Fibroblast of lung (primary cell): ENCODE measurements at regions not wholly inside any gene's neighbourhood (a gene's known extent, or its start where the extent isn't known, plus 50 kb on each side); places are given as distances from the start of the nearest gene placed in this dataset.
A peak's percentile ranks its signal among the peaks of the same experiment; 100 is the strongest.
"Not testable (repeated sequence)": the region's sequence is repeated elsewhere in the genome, so short reads cannot be mapped to it uniquely, and the experiment has no call there.

ENCODE experiments used
- DNase-seq, 2 donors: peaks; one replicate each; pipeline versions ENCODE4 v3.0.0 to v3.0.0-alpha.2; 2010; ENCODE audit warnings: low read depth in 2 of 2
- H2AFZ ChIP-seq: 2 replicates; pipeline ENCODE4 v1.5.1; 2012; ENCODE audit warnings: low read length, control low read depth, inconsistent platforms
- H3K27ac ChIP-seq: 2 replicates; pipeline ENCODE4 v1.5.1; 2011; ENCODE audit warnings: low read length, control low read depth; ENCODE audit not compliant: insufficient read depth
- H3K27me3 ChIP-seq: 2 replicates; pipeline ENCODE4 v1.5.1; 2011; ENCODE audit warnings: mild to moderate bottlenecking, low read length; ENCODE audit not compliant: control insufficient read depth, insufficient read depth
- H3K36me3 ChIP-seq: 2 replicates; pipeline ENCODE4 v1.5.1; 2011; ENCODE audit warnings: low read length; ENCODE audit not compliant: control insufficient read depth, insufficient read depth
- H3K4me1 ChIP-seq: 2 replicates; pipeline ENCODE4 v1.5.1; 2011; ENCODE audit warnings: low read length; ENCODE audit not compliant: control insufficient read depth, insufficient read depth; ENCODE audit errors: extremely low read depth
- H3K4me2 ChIP-seq: 2 replicates; pipeline ENCODE4 v1.5.1; 2011; ENCODE audit warnings: low read length, control low read depth; ENCODE audit not compliant: insufficient read depth; ENCODE audit errors: extremely low read depth
- H3K4me3 ChIP-seq, 4 experiments: fragments of 200-600 bp in 1 of 4; sonication (generic) in 1 of 4; replicated peaks in 1 of 4; 2 replicates each; pipeline ENCODE4 v1.5.1; 2011 to 2016; ENCODE audit warnings: low read length in 4 of 4, low read depth in 3 of 4, mild to moderate bottlenecking in 3 of 4, control low read depth in 2 of 4, inconsistent platforms in 1 of 4, mixed read lengths in 1 of 4; ENCODE audit not compliant: insufficient read depth in 1 of 4; ENCODE audit errors: control extremely low read depth in 1 of 4
- H3K79me2 ChIP-seq: 2 replicates; pipeline ENCODE4 v1.5.1; 2012; ENCODE audit warnings: mild to moderate bottlenecking, low read length, inconsistent platforms; ENCODE audit not compliant: control insufficient read depth, insufficient read depth
- H3K9ac ChIP-seq: 2 replicates; pipeline ENCODE4 v1.5.1; 2011; ENCODE audit warnings: mild to moderate bottlenecking, low read length, control low read depth; ENCODE audit not compliant: insufficient read depth
- H3K9me3 ChIP-seq: 2 replicates; pipeline ENCODE4 v1.5.1; 2012; ENCODE audit warnings: low read depth, low read length; ENCODE audit not compliant: control insufficient read depth, insufficient read depth
- H4K20me1 ChIP-seq: 2 replicates; pipeline ENCODE4 v1.5.1; 2011; ENCODE audit warnings: low read length; ENCODE audit not compliant: control insufficient read depth, insufficient read depth; ENCODE audit errors: extremely low read depth
- CTCF ChIP-seq, 2 donors: IDR thresholded peaks in 1 of 2; conservative IDR thresholded peaks in 1 of 2; 1 replicate in 1 of 2; 2 replicates in 1 of 2; pipeline ENCODE4 v1.5.1; 2011 to 2012; ENCODE audit warnings: low read length in 2 of 2, control low read depth in 1 of 2, inconsistent platforms in 1 of 2, low read depth in 1 of 2, mild to moderate bottlenecking in 1 of 2
- EZH2 ChIP-seq: IDR thresholded peaks from 2 replicates; pipeline ENCODE4 v1.5.1; 2012; ENCODE audit warnings: low read length, control low read depth, mild to moderate bottlenecking; ENCODE audit errors: missing control alignments

GRCh38 chr15:31223478-31224350 is 102.9 kb upstream of the KLF13 start:
- Histone ChIP-seq H3K27me3 (no peaks in the 10 kb centered on the region), H2AFZ (peak overlapping the region; percentile 59), H3K4me1 (peaks cover 6% of the 10 kb centered on the region), H3K9me3 (no peaks in the 10 kb centered on the region), H3K9ac (peak overlapping the region; percentile 13), H3K4me3 (peak overlapping the region in 2 of 4 experiments; percentile 12 to 20), H3K36me3 (no peaks in the 10 kb centered on the region), H3K4me2 (peak overlapping the region; percentile 54), H3K79me2 (no peaks in the 10 kb centered on the region), H4K20me1 (no peaks in the 10 kb centered on the region), H3K27ac (no peak overlapping the region)
- DNase-seq, result peak in 1 of 2 donors; percentile 6
- TF ChIP-seq CTCF (conservative IDR thresholded peaks at IDR 0.05 in 1 of 2, IDR thresholded peaks at IDR 0.05 in 1 of 2; ENCODE audit: low read depth in 1 of 2, low read length in 2 of 2) (no peak), EZH2 (no peak)

DNA sequence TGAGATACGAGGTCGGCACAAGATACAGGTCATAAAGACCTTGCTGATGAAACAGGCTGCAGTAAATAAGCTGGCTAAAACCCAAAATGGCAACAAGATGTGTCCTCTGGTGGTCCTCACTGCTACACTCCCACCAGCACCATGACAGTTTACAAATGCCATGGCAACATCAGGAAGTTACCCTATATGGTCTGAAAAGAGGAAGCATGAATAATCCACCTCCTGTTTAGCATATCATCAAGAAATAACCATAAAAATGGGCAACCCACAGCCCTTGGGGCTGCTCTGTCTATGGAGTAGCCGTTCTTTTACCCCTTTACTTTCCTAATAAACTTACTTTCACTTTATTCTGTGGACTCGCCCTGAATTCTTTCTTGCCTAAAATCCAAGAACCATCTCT is 102.0 kb upstream of the KLF13 start:
- H3K4me2 ChIP-seq, result peak overlapping the region; percentile 17
- H3K36me3 ChIP-seq, H3K4me3 ChIP-seq, DNase-seq, H3K79me2 ChIP-seq, H3K4me1 ChIP-seq, H3K9me3 ChIP-seq, H3K27me3 ChIP-seq, H3K9ac ChIP-seq, H3K27ac ChIP-seq, H2AFZ ChIP-seq, H4K20me1 ChIP-seq: not testable (repeated sequence)

DNA sequence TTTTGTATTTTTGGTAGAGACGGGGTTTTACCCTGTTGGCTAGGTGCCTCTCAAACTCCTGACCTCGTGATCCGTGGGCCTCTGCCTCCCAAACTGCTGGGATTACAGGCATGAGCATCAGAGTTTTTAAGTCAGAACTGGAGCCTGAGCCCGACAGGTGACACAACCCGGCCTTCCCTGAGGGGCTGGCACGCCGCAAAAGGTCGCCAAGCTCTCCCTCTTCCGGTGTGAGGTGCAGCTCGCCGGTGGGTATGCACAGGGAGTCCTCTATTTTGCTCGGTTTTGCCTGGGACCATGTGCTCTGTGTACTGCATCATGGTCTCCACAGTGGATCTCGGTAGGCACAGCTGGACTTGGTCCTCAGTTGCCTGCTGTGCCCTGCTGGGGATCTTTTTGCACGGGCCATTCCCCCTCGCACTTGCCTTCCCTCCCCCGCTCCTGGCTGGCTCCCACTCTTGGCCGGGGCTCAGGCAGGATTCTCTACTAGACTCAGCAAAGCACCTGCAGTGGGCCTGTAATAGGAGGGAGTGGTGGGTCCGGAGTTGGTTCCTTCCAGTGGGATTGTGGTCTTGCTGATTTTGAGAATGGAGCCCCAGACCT is 101.2 kb upstream of the KLF13 start:
- Histone ChIP-seq H3K4me2 (no peak overlapping the region), H3K27ac (no peak overlapping the region), H2AFZ (no peak overlapping the region), H3K27me3 (no peaks in the 10 kb centered on the region), H3K9ac (no peak overlapping the region), H3K9me3 (no peaks in the 10 kb centered on the region), H4K20me1 (no peaks in the 10 kb centered on the region), H3K4me3 (no peak overlapping the region), H3K36me3 (no peaks in the 10 kb centered on the region), H3K4me1 (peaks cover 6% of the 10 kb centered on the region), H3K79me2 (no peaks in the 10 kb centered on the region)
- TF ChIP-seq EZH2, result no peak
- TF ChIP-seq CTCF (conservative IDR thresholded peaks at IDR 0.05 in 1 of 2, IDR thresholded peaks at IDR 0.05 in 1 of 2; ENCODE audit: low read depth in 1 of 2, low read length in 2 of 2), result no peak
- DNase-seq, result no peak
